H1 (cell line): ENCODE measurements at regions not wholly inside any gene's neighbourhood (a gene's known extent, or its start where the extent isn't known, plus 50 kb on each side); places are given as distances from the start of the nearest gene placed in this dataset.

ENCODE experiments used
- BRCA1 ChIP-seq: IDR thresholded peaks from 2 replicates; pipeline ENCODE4 v1.6.1; 2012; ENCODE audit warnings: low read depth, low read length, improper control_type of control experiment
- CBX8 ChIP-seq: fragments of 300-800, 300-1000 bp; sonication (generic); IDR thresholded peaks from 2 replicates; pipeline ENCODE4 v1.7.1; 2016; ENCODE audit warnings: low read depth, low read length, borderline replicate concordance
- CHD1 ChIP-seq: IDR thresholded peaks from 2 replicates; pipeline ENCODE4 v1.6.1; 2012; ENCODE audit warnings: low read depth, low read length, improper control_type of control experiment
- CTCF ChIP-seq, 3 experiments: IDR thresholded peaks; 1 replicate in 2 of 3; 2 replicates in 1 of 3; pipeline versions ENCODE4 v1.5.1 to v1.6.1; 2011; ENCODE audit warnings: low read length in 3 of 3, mild to moderate bottlenecking in 3 of 3, inconsistent platforms in 2 of 3, low read depth in 1 of 3, moderate library complexity in 1 of 3; ENCODE audit not compliant: insufficient read depth in 1 of 3; ENCODE audit errors: control extremely low read depth in 1 of 3
- JUN ChIP-seq: IDR thresholded peaks from 2 replicates; pipeline ENCODE4 v1.6.1; 2011; ENCODE audit warnings: low read depth, mild to moderate bottlenecking, improper control_type of control experiment, low read length
- MAFK ChIP-seq: IDR thresholded peaks from 2 replicates; pipeline ENCODE4 v1.6.1; 2012; ENCODE audit warnings: low read depth, mild to moderate bottlenecking, improper control_type of control experiment, low read length
- POLR2A ChIP-seq, 2 experiments: IDR thresholded peaks; 1 replicate in 1 of 2; 2 replicates in 1 of 2; pipeline ENCODE4 v1.6.1; 2011; ENCODE audit warnings: low read depth in 2 of 2, low read length in 2 of 2, mild to moderate bottlenecking in 2 of 2; ENCODE audit errors: control extremely low read depth in 1 of 2
- RFX5 ChIP-seq: IDR thresholded peaks from 2 replicates; pipeline ENCODE4 v1.6.1; 2011; ENCODE audit warnings: low read depth, low read length, improper control_type of control experiment, borderline replicate concordance

DNA sequence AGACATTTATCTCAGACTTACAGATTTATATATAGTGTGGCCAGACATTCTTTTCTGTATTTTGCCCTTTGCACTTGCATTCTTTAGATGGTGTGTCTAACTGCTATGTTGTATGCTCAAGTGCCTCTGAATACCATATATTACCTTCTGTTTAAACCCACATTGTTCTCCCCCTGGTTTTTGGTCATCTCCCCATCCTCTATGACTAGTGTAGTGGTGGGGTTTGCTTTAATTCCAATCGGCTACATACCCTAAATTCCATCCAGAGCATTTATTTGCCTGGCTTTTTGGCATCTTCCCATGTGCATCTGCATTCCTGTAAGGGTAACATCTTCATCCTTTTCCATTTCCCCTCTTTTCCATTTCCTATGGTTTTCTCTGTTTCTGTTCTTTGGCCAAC is 271.0 kb upstream of the SLC30A5 start:
- TF ChIP-seq CTCF (IDR thresholded peaks at IDR 0.05; ENCODE audit: control extremely low read depth in 1 of 3, insufficient read depth in 1 of 3, low read depth in 1 of 3, low read length in 3 of 3) = no peak
- no peak for TF ChIP-seq JUN
- no peak for TF ChIP-seq MAFK
- no peak for TF ChIP-seq CHD1
- no peak for TF ChIP-seq RFX5
- TF ChIP-seq CBX8 = no peak
- TF ChIP-seq BRCA1 = no peak
- TF ChIP-seq POLR2A (IDR thresholded peaks at IDR 0.05; ENCODE audit: control extremely low read depth in 1 of 2, low read depth in 2 of 2, low read length in 2 of 2) = no peak
